Eye (tissue), 1 donor: ENCODE measurements at regions not wholly inside any gene's neighbourhood (a gene's known extent, or its start where the extent isn't known, plus 50 kb on each side); places are given as distances from the start of the nearest gene placed in this dataset.
"Not testable (repeated sequence)": the region's sequence is repeated elsewhere in the genome, so short reads cannot be mapped to it uniquely, and the experiment has no call there.

Experiments used
- DNase-seq: peaks from one replicate; pipeline ENCODE4 v3.0.0-alpha.2; 2015

GRCh38 chr5:15383469-15383868 is 116.5 kb upstream of the FBXL7 start:
- no peak for DNase-seq

- no peak for DNase-seq
Observed at GRCh38 chr5:15383021-15383420, 117.0 kb upstream of the FBXL7 start.

- no peak for DNase-seq
Observed at GRCh38 chr5:15377573-15378340, 122.2 kb upstream of the FBXL7 start.

- DNase-seq: no peak
Observed at GRCh38 chr5:15376803-15377202, 123.2 kb upstream of the FBXL7 start.

- no peak for DNase-seq
Observed at GRCh38 chr5:15376088-15376487, 123.9 kb upstream of the FBXL7 start.

- DNase-seq: no peak
Observed at GRCh38 chr5:15375559-15375958, 124.4 kb upstream of the FBXL7 start.

GRCh38 chr5:15374886-15375285 is 125.1 kb upstream of the FBXL7 start:
- DNase-seq: no peak

GRCh38 chr5:15373151-15373550 is 126.8 kb upstream of the FBXL7 start:
- no peak for DNase-seq

GRCh38 chr5:15371184-15371583 is 128.8 kb upstream of the FBXL7 start:
- no peak for DNase-seq

- no peak for DNase-seq
Observed at GRCh38 chr5:15368835-15369234, 131.1 kb upstream of the FBXL7 start.

- no peak for DNase-seq
Observed at GRCh38 chr5:15367489-15367888, 132.5 kb upstream of the FBXL7 start.

GRCh38 chr5:15366676-15367391 is 133.1 kb upstream of the FBXL7 start:
- no peak for DNase-seq

- no peak for DNase-seq
Observed at GRCh38 chr5:15365070-15365469, 134.9 kb upstream of the FBXL7 start.

GRCh38 chr5:15363601-15364000 is 136.4 kb upstream of the FBXL7 start:
- peak; percentile 24 for DNase-seq

- DNase-seq: not testable (repeated sequence)
Observed at GRCh38 chr5:15357092-15357453, 142.9 kb upstream of the FBXL7 start.

GRCh38 chr5:15356308-15357091 is 143.5 kb upstream of the FBXL7 start:
- DNase-seq: not testable (repeated sequence)

- DNase-seq: peak; percentile 86
Observed at GRCh38 chr5:15354021-15354420, 146.0 kb upstream of the FBXL7 start.

GRCh38 chr5:15353086-15353645 is 146.8 kb upstream of the FBXL7 start:
- no peak for DNase-seq

- DNase-seq: no peak
Observed at GRCh38 chr5:15350614-15351013, 149.4 kb upstream of the FBXL7 start.

GRCh38 chr5:15346738-15347137 is 153.2 kb upstream of the FBXL7 start:
- no peak for DNase-seq

- no peak for DNase-seq
Observed at GRCh38 chr5:15344954-15345353, 155.0 kb upstream of the FBXL7 start.

GRCh38 chr5:15338546-15338945 is 161.4 kb upstream of the FBXL7 start:
- DNase-seq: no peak

GRCh38 chr5:15334551-15335266 is 165.3 kb upstream of the FBXL7 start:
- no peak for DNase-seq
